ENCODE measurements at regions not wholly inside any gene's neighbourhood (a gene's known extent, or its start where the extent isn't known, plus 50 kb on each side); places are given as distances from the start of the nearest gene placed in this dataset.
A peak's percentile ranks its signal among the peaks of the same experiment; 100 is the strongest.

DNA sequence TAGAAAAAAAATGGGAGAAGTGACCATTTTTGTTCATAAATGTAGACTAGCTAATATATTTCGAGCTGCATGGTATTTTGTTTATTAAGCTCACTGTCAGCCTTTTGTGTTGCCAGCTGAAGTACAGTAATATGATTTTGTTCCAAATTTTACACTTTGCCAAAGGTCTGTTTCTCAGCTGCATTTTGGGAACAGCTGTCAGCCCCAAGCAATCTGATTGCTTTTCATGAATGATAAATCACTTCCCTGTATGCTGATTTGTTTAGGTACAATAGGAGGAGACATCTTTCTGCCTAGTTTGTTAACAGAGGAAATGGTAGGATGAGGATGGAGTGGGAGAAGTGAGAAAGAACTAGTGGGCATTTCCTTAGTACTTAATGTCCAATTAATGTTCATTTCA lies 79.3 kb downstream of the NABP1 start:
- H3K4me1 Mint-ChIP-seq (ENCODE audit: insufficient read depth, unreplicated experiment) = peaks cover 6% of the 10 kb centered on the region
- no peaks in the 10 kb centered on the region for H3K9me3 Mint-ChIP-seq (ENCODE audit: unreplicated experiment)
- BruUV-seq (replicated peaks) = no TSS peak
- ChIA-PET POLR2A (interaction anchor here (0.9 kb wide), 1 partner anchor 9 kb away, joined by 3 read pairs; no protein-coding TSS in a partner anchor), CTCF (interaction anchor here (0.6 to 2.8 kb wide), 4 partner anchors 9 to 1633 kb away, joined by 3 to 9 read pairs (median 6); no protein-coding TSS in a partner anchor)
- H3K27ac Mint-ChIP-seq (ENCODE audit: low read depth, unreplicated experiment) = no peak overlapping the region
- no peaks in the 10 kb centered on the region for H3K36me3 Mint-ChIP-seq (ENCODE audit: insufficient read depth, unreplicated experiment)
- H3K4me3 Mint-ChIP-seq (ENCODE audit: unreplicated experiment) = no peak overlapping the region
- TF ChIP-seq, protein P1, sequence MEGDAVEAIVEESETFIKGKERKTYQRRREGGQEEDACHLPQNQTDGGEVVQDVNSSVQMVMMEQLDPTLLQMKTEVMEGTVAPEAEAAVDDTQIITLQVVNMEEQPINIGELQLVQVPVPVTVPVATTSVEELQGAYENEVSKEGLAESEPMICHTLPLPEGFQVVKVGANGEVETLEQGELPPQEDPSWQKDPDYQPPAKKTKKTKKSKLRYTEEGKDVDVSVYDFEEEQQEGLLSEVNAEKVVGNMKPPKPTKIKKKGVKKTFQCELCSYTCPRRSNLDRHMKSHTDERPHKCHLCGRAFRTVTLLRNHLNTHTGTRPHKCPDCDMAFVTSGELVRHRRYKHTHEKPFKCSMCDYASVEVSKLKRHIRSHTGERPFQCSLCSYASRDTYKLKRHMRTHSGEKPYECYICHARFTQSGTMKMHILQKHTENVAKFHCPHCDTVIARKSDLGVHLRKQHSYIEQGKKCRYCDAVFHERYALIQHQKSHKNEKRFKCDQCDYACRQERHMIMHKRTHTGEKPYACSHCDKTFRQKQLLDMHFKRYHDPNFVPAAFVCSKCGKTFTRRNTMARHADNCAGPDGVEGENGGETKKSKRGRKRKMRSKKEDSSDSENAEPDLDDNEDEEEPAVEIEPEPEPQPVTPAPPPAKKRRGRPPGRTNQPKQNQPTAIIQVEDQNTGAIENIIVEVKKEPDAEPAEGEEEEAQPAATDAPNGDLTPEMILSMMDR (IDR thresholded peaks at IDR 0.05; ENCODE audit: unreplicated experiment) = no peak
- intact Hi-C loops (cut with micrococcal nuclease) = no loop called here
- DNase-seq (ENCODE audit: unreplicated experiment) = no peak
- H3K27me3 Mint-ChIP-seq (ENCODE audit: insufficient read depth, unreplicated experiment) = no peaks in the 10 kb centered on the region

DNA sequence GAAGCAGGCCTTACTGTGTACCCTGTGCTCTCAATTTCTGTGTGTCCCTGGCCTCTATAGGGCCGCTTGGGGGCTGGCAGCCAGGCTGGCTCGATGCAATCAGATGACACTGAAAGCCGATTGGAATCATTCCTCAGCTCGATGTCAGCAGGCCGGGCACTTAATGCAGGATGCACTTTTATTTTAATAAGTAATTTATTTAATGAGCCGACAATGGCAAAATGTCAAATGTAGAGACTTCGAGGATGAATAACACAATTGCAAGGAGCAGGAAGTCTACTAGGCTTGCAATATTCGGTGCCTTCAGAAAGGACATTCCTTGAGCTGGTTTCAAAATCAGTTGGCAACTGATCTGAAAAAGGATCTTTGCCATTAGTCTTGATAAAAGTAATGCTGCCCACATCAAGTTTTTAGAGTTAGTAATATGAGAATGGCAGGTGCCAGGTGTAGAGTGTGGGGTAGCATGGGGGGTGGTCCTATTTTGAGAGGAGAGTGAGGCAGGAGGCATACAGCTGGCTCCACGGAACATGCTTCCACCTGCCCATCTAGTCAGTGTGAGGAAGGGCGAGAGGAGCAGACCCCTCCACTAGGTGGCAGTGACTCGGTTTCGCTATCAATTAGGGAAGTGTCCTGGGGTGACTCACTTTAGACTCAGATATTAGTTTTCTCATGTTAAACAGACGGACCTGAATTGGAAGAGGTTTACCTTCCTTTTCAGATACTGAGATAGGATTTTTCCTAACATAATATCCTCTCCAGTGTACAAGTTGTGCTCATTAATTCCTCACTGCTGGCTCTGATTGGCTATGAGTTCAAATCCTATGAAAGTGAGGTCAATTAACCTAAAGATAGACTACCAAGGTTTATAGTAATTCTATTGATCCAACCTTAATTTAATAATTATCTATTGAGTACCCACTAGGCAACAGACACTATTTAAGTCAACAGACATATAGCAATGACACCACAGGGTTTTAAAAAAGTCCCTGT lies 80.9 kb downstream of the NABP1 start:
- no peaks in the 10 kb centered on the region for H3K27me3 Mint-ChIP-seq (ENCODE audit: insufficient read depth, unreplicated experiment)
- H3K27ac Mint-ChIP-seq (ENCODE audit: low read depth, unreplicated experiment) = no peak overlapping the region
- BruUV-seq (replicated peaks) = no TSS peak
- peak; percentile 82 for DNase-seq (ENCODE audit: unreplicated experiment)
- intact Hi-C loops (cut with micrococcal nuclease) = loop anchor here (1.0 to 2.0 kb wide), 2 partner anchors 86 to 404 kb away; no protein-coding TSS in a partner anchor
- no peaks in the 10 kb centered on the region for H3K36me3 Mint-ChIP-seq (ENCODE audit: insufficient read depth, unreplicated experiment)
- CTCF ChIA-PET = interaction anchor here (0.6 to 2.8 kb wide), 11 partner anchors 9 to 404 kb away, joined by 3 to 9 read pairs (median 4); no protein-coding TSS in a partner anchor
- H3K9me3 Mint-ChIP-seq (ENCODE audit: unreplicated experiment) = no peaks in the 10 kb centered on the region
- TF ChIP-seq, protein P1 (IDR thresholded peaks at IDR 0.05; ENCODE audit: unreplicated experiment) = peak; percentile 57
- POLR2A ChIA-PET = interaction anchor here (0.6 to 0.7 kb wide), 2 partner anchors 10 to 11 kb away, joined by 3 read pairs; no protein-coding TSS in a partner anchor
- H3K4me1 Mint-ChIP-seq (ENCODE audit: insufficient read depth, unreplicated experiment) = peaks cover 6% of the 10 kb centered on the region
- H3K4me3 Mint-ChIP-seq (ENCODE audit: unreplicated experiment) = peak overlapping the region; percentile 53

DNA sequence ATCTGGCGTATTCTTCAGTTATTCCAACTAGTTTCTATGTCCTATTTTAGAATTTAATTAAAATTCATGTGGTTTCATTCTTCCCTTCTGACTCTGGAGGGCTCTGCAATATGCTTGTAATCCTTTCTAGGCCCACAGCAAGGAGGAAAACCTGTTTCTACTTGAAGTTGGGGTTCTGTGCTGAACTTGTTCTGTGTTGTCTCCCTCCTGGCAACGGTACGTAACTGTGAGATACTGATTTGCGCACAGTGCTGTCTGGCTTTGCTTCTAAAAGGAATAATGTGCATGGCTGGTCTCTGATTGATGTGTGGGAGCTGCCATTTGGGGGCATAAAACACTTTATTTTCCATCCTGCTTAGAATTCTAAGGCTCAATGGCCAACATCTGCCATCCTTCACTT lies 81.7 kb downstream of the NABP1 start:
- POLR2A ChIA-PET = interaction anchor here (0.6 kb wide), 1 partner anchor 10 kb away, joined by 3 read pairs; no protein-coding TSS in a partner anchor
- H3K27me3 Mint-ChIP-seq (ENCODE audit: insufficient read depth, unreplicated experiment) = no peaks in the 10 kb centered on the region
- no peak overlapping the region for H3K27ac Mint-ChIP-seq (ENCODE audit: low read depth, unreplicated experiment)
- CTCF ChIA-PET = interaction anchor here (0.8 to 2.8 kb wide), 5 partner anchors 10 to 403 kb away, joined by 3 to 9 read pairs (median 6); no protein-coding TSS in a partner anchor
- intact Hi-C loops (cut with micrococcal nuclease) = loop anchor here (1.0 to 2.0 kb wide), 2 partner anchors 86 to 403 kb away; no protein-coding TSS in a partner anchor
- BruUV-seq (replicated peaks) = no TSS peak
- TF ChIP-seq, protein P1 (IDR thresholded peaks at IDR 0.05; ENCODE audit: unreplicated experiment) = no peak
- peaks cover 6% of the 10 kb centered on the region for H3K4me1 Mint-ChIP-seq (ENCODE audit: insufficient read depth, unreplicated experiment)
- no peaks in the 10 kb centered on the region for H3K36me3 Mint-ChIP-seq (ENCODE audit: insufficient read depth, unreplicated experiment)
- no peaks in the 10 kb centered on the region for H3K9me3 Mint-ChIP-seq (ENCODE audit: unreplicated experiment)
- no peak overlapping the region for H3K4me3 Mint-ChIP-seq (ENCODE audit: unreplicated experiment)
- no peak for DNase-seq (ENCODE audit: unreplicated experiment)

DNA sequence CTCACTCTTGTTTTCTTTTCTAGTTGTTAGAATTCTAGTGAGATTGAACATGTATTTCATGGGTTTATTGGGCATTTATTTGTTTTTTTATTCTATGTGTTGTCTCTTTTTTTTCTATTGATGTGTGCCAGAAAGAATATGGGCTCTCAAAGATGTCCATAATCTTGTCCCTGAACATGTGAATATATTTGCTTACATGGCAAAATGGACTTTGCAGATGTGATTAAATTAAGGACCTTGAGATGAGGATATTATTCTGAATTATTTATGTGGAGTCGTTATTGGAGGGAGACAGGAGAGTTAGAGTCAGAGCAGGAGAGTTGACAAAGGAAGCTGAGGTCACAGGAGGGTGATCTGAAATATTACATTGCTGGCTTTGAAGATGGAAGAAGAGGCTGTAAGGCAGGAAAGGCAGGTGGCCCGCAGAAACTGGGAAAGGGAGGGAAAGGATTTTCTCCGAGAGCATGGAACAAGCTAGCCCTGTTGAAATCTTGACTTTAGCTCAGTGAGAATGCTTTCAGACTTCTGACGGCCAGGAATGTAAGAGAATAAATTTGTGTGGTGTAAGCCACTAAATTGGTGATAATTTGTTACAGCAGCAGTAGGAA lies 82.8 kb downstream of the NABP1 start:
- ChIA-PET POLR2A (interaction anchor here (0.6 kb wide), 1 partner anchor 51 kb away, joined by 3 read pairs; no protein-coding TSS in a partner anchor), CTCF (interaction anchor here (1.0 kb wide), 1 partner anchor 9 kb away, joined by 6 read pairs; no protein-coding TSS in a partner anchor)
- DNase-seq (ENCODE audit: unreplicated experiment) = no peak
- peaks cover 6% of the 10 kb centered on the region for H3K4me1 Mint-ChIP-seq (ENCODE audit: insufficient read depth, unreplicated experiment)
- no peak overlapping the region for H3K4me3 Mint-ChIP-seq (ENCODE audit: unreplicated experiment)
- H3K36me3 Mint-ChIP-seq (ENCODE audit: insufficient read depth, unreplicated experiment) = no peaks in the 10 kb centered on the region
- TF ChIP-seq, protein P1 (IDR thresholded peaks at IDR 0.05; ENCODE audit: unreplicated experiment) = no peak
- no peaks in the 10 kb centered on the region for H3K9me3 Mint-ChIP-seq (ENCODE audit: unreplicated experiment)
- intact Hi-C loops (cut with micrococcal nuclease) = no loop called here
- no peaks in the 10 kb centered on the region for H3K27me3 Mint-ChIP-seq (ENCODE audit: insufficient read depth, unreplicated experiment)
- H3K27ac Mint-ChIP-seq (ENCODE audit: low read depth, unreplicated experiment) = no peak overlapping the region
- no TSS peak for BruUV-seq (replicated peaks)

Data from MCF 10A (cell line).